GM12878 (cell line): ENCODE measurements at regions not wholly inside any gene's neighbourhood (a gene's known extent, or its start where the extent isn't known, plus 50 kb on each side); places are given as distances from the start of the nearest gene placed in this dataset.

ENCODE experiments used
- ELK1 ChIP-seq: IDR thresholded peaks from 2 replicates; pipeline ENCODE4 v1.6.1; 2012; ENCODE audit warnings: low read depth, low read length, improper control_type of control experiment
- EP300 ChIP-seq, 2 experiments: fragments of 150-350 bp in 1 of 2; IDR thresholded peaks; 2 replicates each; pipeline ENCODE4 v1.6.1; 2011 to 2012; ENCODE audit warnings: low read depth in 2 of 2, low read length in 2 of 2, borderline replicate concordance in 1 of 2, improper control_type of control experiment in 1 of 2, inconsistent platforms in 1 of 2; ENCODE audit not compliant: control insufficient read depth in 1 of 2
- NFIC ChIP-seq: IDR thresholded peaks from 2 replicates; pipeline ENCODE4 v1.6.1; 2012; ENCODE audit warnings: low read depth, mild to moderate bottlenecking, inconsistent platforms, low read length, moderate library complexity
- RFX5 ChIP-seq: IDR thresholded peaks from 2 replicates; pipeline ENCODE4 v1.6.1; 2011; ENCODE audit warnings: low read depth, low read length, improper control_type of control experiment

- TF ChIP-seq NFIC, result no peak
- no peak for TF ChIP-seq EP300 (IDR thresholded peaks at IDR 0.05; ENCODE audit: borderline replicate concordance in 1 of 2, control insufficient read depth in 1 of 2, low read depth in 2 of 2, low read length in 2 of 2)
- no peak for TF ChIP-seq RFX5
- TF ChIP-seq ELK1, result no peak
Measured at GRCh38 chr3:127410137-127410488, 122.3 kb upstream of the PRR20G start.
